ENCODE measurements at regions not wholly inside any gene's neighbourhood (a gene's known extent, or its start where the extent isn't known, plus 50 kb on each side); places are given as distances from the start of the nearest gene placed in this dataset.

DNA sequence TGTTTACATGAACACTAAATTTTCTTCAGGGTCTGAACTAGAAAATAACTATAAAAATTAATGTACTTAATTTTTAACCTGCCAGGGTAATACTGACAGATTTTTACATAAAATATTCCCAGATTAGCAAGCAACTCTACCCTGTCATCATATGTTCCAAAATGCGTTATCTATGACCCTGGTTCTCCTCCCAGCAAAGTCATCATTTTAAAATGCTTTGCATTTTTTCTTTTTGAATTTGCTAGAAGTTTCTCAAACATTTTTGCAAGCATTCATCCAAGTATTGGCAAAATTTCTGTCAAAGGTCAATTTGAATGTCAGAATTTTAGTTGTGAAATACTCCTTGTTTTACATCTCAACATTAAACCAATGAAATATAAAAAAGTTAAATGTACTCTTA is 144.5 kb upstream of the FTMT start:
- in situ Hi-C loops (cut with HindIII; ENCODE audit: low sequenced_read_pairs): no loop called here

DNA sequence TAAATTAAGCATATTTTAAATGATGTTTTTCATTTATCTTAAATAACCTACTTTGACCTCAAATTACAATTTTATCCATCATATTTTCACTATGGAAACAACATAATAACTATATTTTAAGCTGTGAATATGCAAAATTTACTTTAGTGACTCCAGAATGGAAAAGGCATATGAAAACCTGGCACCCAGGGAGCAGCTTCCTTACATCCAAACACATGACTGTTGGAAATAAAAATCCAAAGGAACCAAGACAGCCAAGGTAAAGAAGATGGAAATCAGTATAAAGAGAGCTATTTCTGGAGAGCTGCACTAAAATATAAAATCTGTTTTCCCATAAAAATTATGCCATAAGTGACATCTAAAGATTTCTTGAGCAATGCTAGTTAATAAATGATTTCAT is 140.3 kb upstream of the FTMT start:
- TF ChIP-seq, protein P1, sequence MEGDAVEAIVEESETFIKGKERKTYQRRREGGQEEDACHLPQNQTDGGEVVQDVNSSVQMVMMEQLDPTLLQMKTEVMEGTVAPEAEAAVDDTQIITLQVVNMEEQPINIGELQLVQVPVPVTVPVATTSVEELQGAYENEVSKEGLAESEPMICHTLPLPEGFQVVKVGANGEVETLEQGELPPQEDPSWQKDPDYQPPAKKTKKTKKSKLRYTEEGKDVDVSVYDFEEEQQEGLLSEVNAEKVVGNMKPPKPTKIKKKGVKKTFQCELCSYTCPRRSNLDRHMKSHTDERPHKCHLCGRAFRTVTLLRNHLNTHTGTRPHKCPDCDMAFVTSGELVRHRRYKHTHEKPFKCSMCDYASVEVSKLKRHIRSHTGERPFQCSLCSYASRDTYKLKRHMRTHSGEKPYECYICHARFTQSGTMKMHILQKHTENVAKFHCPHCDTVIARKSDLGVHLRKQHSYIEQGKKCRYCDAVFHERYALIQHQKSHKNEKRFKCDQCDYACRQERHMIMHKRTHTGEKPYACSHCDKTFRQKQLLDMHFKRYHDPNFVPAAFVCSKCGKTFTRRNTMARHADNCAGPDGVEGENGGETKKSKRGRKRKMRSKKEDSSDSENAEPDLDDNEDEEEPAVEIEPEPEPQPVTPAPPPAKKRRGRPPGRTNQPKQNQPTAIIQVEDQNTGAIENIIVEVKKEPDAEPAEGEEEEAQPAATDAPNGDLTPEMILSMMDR (IDR thresholded peaks at IDR 0.05; ENCODE audit: low read depth, low read length): no peak
- H3K4me3 ChIP-seq (ENCODE audit: low read depth, low read length): no peak overlapping the region
- in situ Hi-C loops (cut with HindIII; ENCODE audit: low sequenced_read_pairs): no loop called here
- no peak for DNase-seq (ENCODE audit: low read depth, low spot score)

More for the DNA sequence above, 144.5 kb upstream of the FTMT start:
- no peak overlapping the region for H3K4me3 ChIP-seq (ENCODE audit: low read depth, low read length)
- TF ChIP-seq, protein P1 (IDR thresholded peaks at IDR 0.05; ENCODE audit: low read depth, low read length): no peak
- no peak for DNase-seq (ENCODE audit: low read depth, low spot score)

DNA sequence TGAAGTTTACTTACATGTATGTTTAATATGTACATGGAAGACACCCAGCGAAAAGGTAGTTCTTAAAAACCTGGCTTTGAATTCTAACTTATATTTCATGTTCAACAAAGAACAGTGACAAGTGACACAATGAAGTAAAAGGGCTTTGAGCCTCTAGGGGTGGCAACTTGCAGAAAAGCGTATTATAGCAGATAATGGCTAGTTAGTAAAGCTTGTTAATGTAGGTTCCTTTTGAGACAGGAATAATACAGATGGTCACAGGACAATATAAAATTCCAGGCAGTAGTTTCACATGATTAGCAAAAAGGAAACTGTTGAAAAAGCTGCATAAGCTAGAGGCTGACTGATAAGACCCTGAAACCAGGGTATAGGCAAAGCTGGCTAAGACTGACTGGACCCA is 132.4 kb upstream of the FTMT start:
- in situ Hi-C loops (cut with HindIII; ENCODE audit: low sequenced_read_pairs): no loop called here
- DNase-seq (ENCODE audit: low read depth, low spot score): no peak
- TF ChIP-seq, protein P1 (IDR thresholded peaks at IDR 0.05; ENCODE audit: low read depth, low read length): no peak

DNA sequence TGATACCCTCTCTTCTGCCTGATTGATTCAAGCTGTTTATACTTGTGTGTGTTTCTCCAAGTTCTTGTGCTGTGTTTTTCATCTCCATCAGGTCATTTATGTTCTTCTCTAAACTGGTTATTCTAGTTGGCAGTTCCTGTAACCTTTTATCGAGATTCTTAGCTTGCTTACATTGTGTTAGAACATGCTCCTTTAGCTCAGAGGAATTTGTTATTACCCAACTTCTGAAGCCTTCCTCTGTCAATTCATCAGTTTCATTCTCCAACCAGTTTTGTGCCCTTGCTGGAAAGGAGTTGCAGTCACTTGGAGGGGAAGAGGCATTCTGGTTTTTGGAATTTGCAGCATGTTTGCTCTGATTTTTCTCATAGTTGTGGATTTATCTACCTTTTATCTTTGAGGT is 126.2 kb upstream of the FTMT start:
- in situ Hi-C loops (cut with HindIII; ENCODE audit: low sequenced_read_pairs): no loop called here
- TF ChIP-seq, protein P1 (IDR thresholded peaks at IDR 0.05; ENCODE audit: low read depth, low read length): no peak
- no peak for DNase-seq (ENCODE audit: low read depth, low spot score)
- H3K4me3 ChIP-seq (ENCODE audit: low read depth, low read length): no peak overlapping the region

More for the DNA sequence above, 132.4 kb upstream of the FTMT start:
- no peak overlapping the region for H3K4me3 ChIP-seq (ENCODE audit: low read depth, low read length)

DNA sequence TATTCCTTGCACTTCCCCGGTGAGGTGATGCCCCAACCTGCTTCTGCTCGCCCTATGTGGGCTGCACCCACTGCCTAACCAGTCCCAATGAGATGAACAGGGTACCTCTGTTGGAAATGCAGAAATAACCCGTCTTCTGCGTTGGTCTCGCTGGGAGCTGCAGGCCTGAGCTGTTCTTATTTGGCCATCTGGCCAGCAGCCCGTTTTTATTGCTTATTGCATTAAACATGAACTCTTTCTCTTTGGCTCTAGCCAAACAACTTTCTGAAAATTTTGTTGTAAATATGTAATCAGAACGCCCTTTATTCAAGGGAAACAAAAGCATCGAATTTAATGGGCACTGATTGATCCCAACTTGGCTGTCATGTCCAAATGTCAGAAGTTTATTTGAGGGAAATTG is 124.7 kb upstream of the FTMT start:
- no peak overlapping the region for H3K4me3 ChIP-seq (ENCODE audit: low read depth, low read length)
- in situ Hi-C loops (cut with HindIII; ENCODE audit: low sequenced_read_pairs): no loop called here
- TF ChIP-seq, protein P1 (IDR thresholded peaks at IDR 0.05; ENCODE audit: low read depth, low read length): no peak
- DNase-seq (ENCODE audit: low read depth, low spot score): no peak

DNA sequence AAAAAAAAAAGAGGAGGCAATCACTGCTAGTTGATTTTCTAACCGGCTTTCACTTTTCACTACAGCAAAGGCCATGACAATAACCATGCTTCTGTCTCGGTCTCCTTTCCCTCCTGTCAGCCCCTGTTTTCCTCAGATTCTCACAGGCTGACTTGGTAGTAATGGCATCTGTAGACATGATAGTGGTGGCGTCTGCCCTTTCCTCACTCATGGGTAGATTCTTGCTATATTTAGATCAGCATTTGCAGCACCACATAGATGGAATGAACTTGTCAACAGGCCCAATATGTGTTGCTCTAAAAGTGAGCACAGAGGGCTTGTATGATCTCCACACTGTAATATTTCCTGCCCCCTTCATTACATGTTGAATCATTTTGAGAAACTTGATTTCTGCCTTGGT is 120.3 kb upstream of the FTMT start:
- in situ Hi-C loops (cut with HindIII; ENCODE audit: low sequenced_read_pairs): no loop called here
- H3K4me3 ChIP-seq (ENCODE audit: low read depth, low read length): no peak overlapping the region
- DNase-seq (ENCODE audit: low read depth, low spot score): no peak
- TF ChIP-seq, protein P1 (IDR thresholded peaks at IDR 0.05; ENCODE audit: low read depth, low read length): no peak

DNA sequence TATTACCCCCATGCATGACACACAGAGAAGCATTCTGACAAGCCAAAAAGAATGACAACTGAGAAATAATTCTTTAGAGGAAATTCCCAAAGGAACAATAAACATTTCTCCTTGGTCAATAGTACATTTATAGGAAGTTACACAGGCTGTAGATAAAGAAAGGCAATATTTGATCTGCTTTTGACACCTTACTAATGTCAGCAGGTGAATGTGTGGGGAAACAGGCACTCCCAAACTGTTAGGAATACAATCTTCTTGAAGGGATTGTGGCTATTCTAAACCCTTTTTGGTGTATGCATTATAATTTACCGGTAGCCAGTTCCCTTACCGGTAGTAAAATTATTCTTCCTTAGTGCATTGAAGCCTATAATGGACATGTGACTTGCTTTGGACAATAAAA is 116.1 kb upstream of the FTMT start:
- DNase-seq (ENCODE audit: low read depth, low spot score): no peak
- H3K4me3 ChIP-seq (ENCODE audit: low read depth, low read length): no peak overlapping the region
- TF ChIP-seq, protein P1 (IDR thresholded peaks at IDR 0.05; ENCODE audit: low read depth, low read length): no peak
- in situ Hi-C loops (cut with HindIII; ENCODE audit: low sequenced_read_pairs): no loop called here

All from astrocyte of the spinal cord (primary cell).